ENCODE measurements at regions not wholly inside any gene's neighbourhood (a gene's known extent, or its start where the extent isn't known, plus 50 kb on each side); places are given as distances from the start of the nearest gene placed in this dataset.

GRCh38 chr7:125651823-125652528 lies 722.4 kb upstream of the POT1 start:
- Histone ChIP-seq H3K27ac (ENCODE audit: low read depth in 1 of 2, low read length in 1 of 2) (no peak overlapping the region), H3K9ac (ENCODE audit: insufficient read depth in 1 of 2, low read length in 2 of 2) (no peak overlapping the region), H3K9me3 (ENCODE audit: control insufficient read depth in 4 of 4, insufficient read depth in 3 of 4, low read length in 3 of 4) (no peaks in the 10 kb centered on the region), H3K4me1 (ENCODE audit: control insufficient read depth in 5 of 5, insufficient read depth in 5 of 5, low read length in 5 of 5) (no peaks in the 10 kb centered on the region), H3K4me3 (no peak overlapping the region), H3K27me3 (ENCODE audit: control insufficient read depth in 3 of 3, insufficient read depth in 3 of 3, low read length in 2 of 3) (peaks cover 0 to 2% (median 0%) of the 10 kb centered on the region in 3 donors), H3K36me3 (ENCODE audit: control insufficient read depth in 4 of 4, insufficient read depth in 4 of 4, low read length in 4 of 4) (no peaks in the 10 kb centered on the region)
- no peak for TF ChIP-seq CTCF (IDR thresholded peaks at IDR 0.05; ENCODE audit: control extremely low read depth, extremely low read depth)
- no peak for ATAC-seq (ENCODE audit: insufficient read depth, low FRiP score)
- no peak for DNase-seq
- WGBS, 2 donors = 66 to 76% methylated on average over 8 of the region's 8 CpGs

GRCh38 chr7:125648543-125648942 lies 718.9 kb upstream of the POT1 start:
- no peak overlapping the region for H3K27ac ChIP-seq (ENCODE audit: low read depth in 1 of 2, low read length in 1 of 2)
- no peak for ATAC-seq (ENCODE audit: insufficient read depth, low FRiP score)
- DNase-seq = no peak
- H3K4me1 ChIP-seq (ENCODE audit: control insufficient read depth in 5 of 5, insufficient read depth in 5 of 5, low read length in 5 of 5) = no peaks in the 10 kb centered on the region
- no peak overlapping the region for H3K9ac ChIP-seq (ENCODE audit: insufficient read depth in 1 of 2, low read length in 2 of 2)
- H3K36me3 ChIP-seq (ENCODE audit: control insufficient read depth in 4 of 4, insufficient read depth in 4 of 4, low read length in 4 of 4) = no peaks in the 10 kb centered on the region
- TF ChIP-seq CTCF (IDR thresholded peaks at IDR 0.05; ENCODE audit: control extremely low read depth, extremely low read depth) = no peak
- no peaks in the 10 kb centered on the region for H3K9me3 ChIP-seq (ENCODE audit: control insufficient read depth in 4 of 4, insufficient read depth in 3 of 4, low read length in 3 of 4)
- 72 to 80% methylated on average over 1 of the region's 1 CpG for whole genome bisulfite sequencing, 2 donors
- no peak overlapping the region for H3K4me3 ChIP-seq
- peaks cover 0 to 2% (median 0%) of the 10 kb centered on the region in 3 donors for H3K27me3 ChIP-seq (ENCODE audit: control insufficient read depth in 3 of 3, insufficient read depth in 3 of 3, low read length in 2 of 3)

GRCh38 chr7:125645770-125646169 lies 716.1 kb upstream of the POT1 start:
- 94 to 95% methylated on average over 4 of the region's 4 CpGs for whole genome bisulfite sequencing, 2 donors
- H3K9ac ChIP-seq (ENCODE audit: insufficient read depth in 1 of 2, low read length in 2 of 2) = no peak overlapping the region
- H3K36me3 ChIP-seq (ENCODE audit: control insufficient read depth in 4 of 4, insufficient read depth in 4 of 4, low read length in 4 of 4) = no peaks in the 10 kb centered on the region
- H3K27ac ChIP-seq (ENCODE audit: low read depth in 1 of 2, low read length in 1 of 2) = no peak overlapping the region
- H3K4me1 ChIP-seq (ENCODE audit: control insufficient read depth in 5 of 5, insufficient read depth in 5 of 5, low read length in 5 of 5) = no peaks in the 10 kb centered on the region
- TF ChIP-seq CTCF (IDR thresholded peaks at IDR 0.05; ENCODE audit: control extremely low read depth, extremely low read depth) = no peak
- H3K9me3 ChIP-seq (ENCODE audit: control insufficient read depth in 4 of 4, insufficient read depth in 3 of 4, low read length in 3 of 4) = no peaks in the 10 kb centered on the region
- no peaks in the 10 kb centered on the region for H3K27me3 ChIP-seq (ENCODE audit: control insufficient read depth in 3 of 3, insufficient read depth in 3 of 3, low read length in 2 of 3)
- DNase-seq (no peak), ATAC-seq (ENCODE audit: insufficient read depth, low FRiP score) (no peak)
- H3K4me3 ChIP-seq = no peak overlapping the region

- Histone ChIP-seq H3K4me3 (no peak overlapping the region), H3K27me3 (ENCODE audit: control insufficient read depth in 3 of 3, insufficient read depth in 3 of 3, low read length in 2 of 3) (no peaks in the 10 kb centered on the region), H3K9ac (ENCODE audit: insufficient read depth in 1 of 2, low read length in 2 of 2) (no peak overlapping the region), H3K4me1 (ENCODE audit: control insufficient read depth in 5 of 5, insufficient read depth in 5 of 5, low read length in 5 of 5) (no peaks in the 10 kb centered on the region), H3K27ac (ENCODE audit: low read depth in 1 of 2, low read length in 1 of 2) (no peak overlapping the region), H3K36me3 (ENCODE audit: control insufficient read depth in 4 of 4, insufficient read depth in 4 of 4, low read length in 4 of 4) (no peaks in the 10 kb centered on the region), H3K9me3 (ENCODE audit: control insufficient read depth in 4 of 4, insufficient read depth in 3 of 4, low read length in 3 of 4) (no peaks in the 10 kb centered on the region)
- ATAC-seq (ENCODE audit: insufficient read depth, low FRiP score) (no peak), DNase-seq (no peak)
- no peak for TF ChIP-seq CTCF (IDR thresholded peaks at IDR 0.05; ENCODE audit: control extremely low read depth, extremely low read depth)
- WGBS, 2 donors = 79 to 83% methylated on average over 1 of the region's 1 CpG
Observed at GRCh38 chr7:125644109-125644508, 714.5 kb upstream of the POT1 start.

Data from lung (tissue), 11 donors.